Liver (tissue), 8 donors: ENCODE measurements at regions not wholly inside any gene's neighbourhood (a gene's known extent, or its start where the extent isn't known, plus 50 kb on each side); places are given as distances from the start of the nearest gene placed in this dataset.

Experiments
- DNase-seq: peaks from one replicate; pipeline ENCODE4 v3.0.0-alpha.2; 2017; ENCODE audit warnings: low spot score
- H3K27ac ChIP-seq, 2 donors: one replicate each; pipeline ENCODE4 v1.7.0; 2013; ENCODE audit warnings: inconsistent platforms in 2 of 2, low read length in 2 of 2, control low read depth in 1 of 2, low read depth in 1 of 2, mild to moderate bottlenecking in 1 of 2
- H3K27me3 ChIP-seq, 4 donors: one replicate each; pipeline versions ENCODE4 v1.6.1 to v1.7.0; 2013; ENCODE audit warnings: low read length in 3 of 4, inconsistent platforms in 1 of 4, mild to moderate bottlenecking in 1 of 4, moderate library complexity in 1 of 4; ENCODE audit not compliant: control insufficient read depth in 4 of 4, insufficient read depth in 4 of 4
- H3K36me3 ChIP-seq, 4 donors: one replicate each; pipeline versions ENCODE4 v1.6.1 to v1.7.0; 2013; ENCODE audit warnings: low read length in 3 of 4, mild to moderate bottlenecking in 3 of 4, low read depth in 1 of 4, moderate library complexity in 1 of 4; ENCODE audit not compliant: control insufficient read depth in 4 of 4, insufficient read depth in 3 of 4
- H3K4me1 ChIP-seq, 4 donors: one replicate each; pipeline versions ENCODE4 v1.6.1 to v1.7.0; 2013; ENCODE audit warnings: low read length in 3 of 4, mild to moderate bottlenecking in 3 of 4, moderate library complexity in 1 of 4; ENCODE audit not compliant: control insufficient read depth in 4 of 4, insufficient read depth in 4 of 4
- H3K4me3 ChIP-seq, 3 donors: one replicate each; pipeline versions ENCODE4 v1.6.1 to v1.7.0; 2013; ENCODE audit warnings: low read length in 3 of 3, control low read depth in 1 of 3, low read depth in 1 of 3, mild to moderate bottlenecking in 1 of 3
- H3K9ac ChIP-seq, 2 donors: one replicate each; pipeline ENCODE4 v1.7.0; 2013; ENCODE audit warnings: low read length in 2 of 2, mild to moderate bottlenecking in 2 of 2, moderate library complexity in 2 of 2, control low read depth in 1 of 2, low read depth in 1 of 2
- H3K9me3 ChIP-seq, 4 donors: one replicate each; pipeline versions ENCODE4 v1.6.1 to v1.7.0; 2013; ENCODE audit warnings: low read length in 3 of 4; ENCODE audit not compliant: control insufficient read depth in 4 of 4
- ATF3 ChIP-seq: IDR thresholded peaks from 2 replicates; pipeline ENCODE4 v1.6.1; 2016; ENCODE audit warnings: antibody characterized with exemption
- CTCF ChIP-seq: fragments of 150-350 bp; IDR thresholded peaks from 2 replicates; pipeline ENCODE4 v1.5.1; 2017; ENCODE audit warnings: improper control_type of control experiment, low read depth, low read length; ENCODE audit not compliant: missing input control
- FOXA1 ChIP-seq: IDR thresholded peaks from 2 replicates; pipeline ENCODE4 v1.6.1; 2016; ENCODE audit warnings: antibody characterized with exemption
- GABPA ChIP-seq, 2 donors: IDR thresholded peaks in 1 of 2; conservative IDR thresholded peaks in 1 of 2; 2 replicates each; pipeline ENCODE4 v1.6.1; 2016; ENCODE audit warnings: antibody characterized with exemption in 2 of 2, mild to moderate bottlenecking in 1 of 2, moderate library complexity in 1 of 2
- HNF4A ChIP-seq, 2 donors: conservative IDR thresholded peaks; 2 replicates each; pipeline ENCODE4 v1.6.1; 2016; ENCODE audit warnings: antibody characterized with exemption in 2 of 2, mild to moderate bottlenecking in 2 of 2
- HNF4G ChIP-seq: IDR thresholded peaks from 2 replicates; pipeline ENCODE4 v1.6.1; 2016; ENCODE audit warnings: antibody characterized with exemption
- JUND ChIP-seq, 2 donors: IDR thresholded peaks; 2 replicates each; pipeline ENCODE4 v1.6.1; 2016; ENCODE audit warnings: antibody characterized with exemption in 2 of 2
- MAX ChIP-seq: IDR thresholded peaks from 2 replicates; pipeline ENCODE4 v1.6.1; 2016; ENCODE audit warnings: antibody characterized with exemption
- REST ChIP-seq: IDR thresholded peaks from 2 replicates; pipeline ENCODE4 v1.6.1; 2016; ENCODE audit warnings: antibody characterized with exemption, mild to moderate bottlenecking
- RXRA ChIP-seq, 2 donors: IDR thresholded peaks; 2 replicates each; pipeline ENCODE4 v1.6.1; 2017 to 2018; ENCODE audit warnings: antibody characterized with exemption in 2 of 2, mild to moderate bottlenecking in 1 of 2
- SP1 ChIP-seq: IDR thresholded peaks from 2 replicates; pipeline ENCODE4 v1.6.1; 2018; ENCODE audit warnings: antibody characterized with exemption, mild to moderate bottlenecking
- TAF1 ChIP-seq: conservative IDR thresholded peaks from 2 replicates; pipeline ENCODE4 v1.6.1; 2016; ENCODE audit warnings: antibody characterized with exemption, mild to moderate bottlenecking
- ZBTB33 ChIP-seq: IDR thresholded peaks from 2 replicates; pipeline ENCODE4 v1.6.1; 2016; ENCODE audit warnings: antibody characterized with exemption
- WGBS: extraction: QIAGEN DNeasy Blood & Tissue Kit; methylation state at CpG from one replicate; pipeline ENCODE4 v1.1.7; 2013; 5-methylcytosine and 5-hydroxymethylcytosine counted together
- donor health status: healthy.
- donor health status: healthy.
- donor health status: healthy.
- donor health status: healthy.
- donor health status: healthy.

DNA sequence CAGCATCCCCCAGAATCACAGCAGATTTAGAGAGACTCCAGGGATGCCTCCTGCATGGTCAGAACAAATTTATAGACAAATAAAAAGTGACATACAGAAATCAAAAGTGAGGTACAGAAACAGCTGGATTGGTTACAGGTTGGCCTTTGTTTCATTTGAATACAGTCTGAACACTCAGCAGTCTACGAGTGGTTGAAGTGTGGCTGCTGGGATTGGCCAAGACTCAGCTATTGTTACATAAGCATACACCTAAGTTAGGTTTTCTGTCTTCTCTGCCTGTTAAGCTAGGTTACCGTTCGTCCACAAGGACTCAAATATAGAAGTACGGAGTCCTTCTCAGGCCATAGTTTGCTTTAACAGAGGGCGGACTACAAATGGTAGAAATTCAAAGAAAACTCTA lies 262.4 kb upstream of the SLC14A2 start:
- no peak overlapping the region for H3K9ac ChIP-seq
- no peaks in the 10 kb centered on the region for H3K4me1 ChIP-seq
- H3K36me3 ChIP-seq = no peaks in the 10 kb centered on the region
- H3K4me3 ChIP-seq = no peak overlapping the region
- 85% methylated on average over 5 of the region's 5 CpGs for WGBS
- no peak for DNase-seq
- no peak overlapping the region for H3K27ac ChIP-seq
- TF ChIP-seq ATF3 (no peak), FOXA1 (no peak), JUND (IDR thresholded peaks at IDR 0.05) (no peak), SP1 (no peak), ZBTB33 (no peak), HNF4A (conservative IDR thresholded peaks at IDR 0.05) (no peak), MAX (no peak), REST (no peak), RXRA (IDR thresholded peaks at IDR 0.05) (no peak), CTCF (no peak)
- H3K9me3 ChIP-seq = no peaks in the 10 kb centered on the region
- no peaks in the 10 kb centered on the region for H3K27me3 ChIP-seq

DNA sequence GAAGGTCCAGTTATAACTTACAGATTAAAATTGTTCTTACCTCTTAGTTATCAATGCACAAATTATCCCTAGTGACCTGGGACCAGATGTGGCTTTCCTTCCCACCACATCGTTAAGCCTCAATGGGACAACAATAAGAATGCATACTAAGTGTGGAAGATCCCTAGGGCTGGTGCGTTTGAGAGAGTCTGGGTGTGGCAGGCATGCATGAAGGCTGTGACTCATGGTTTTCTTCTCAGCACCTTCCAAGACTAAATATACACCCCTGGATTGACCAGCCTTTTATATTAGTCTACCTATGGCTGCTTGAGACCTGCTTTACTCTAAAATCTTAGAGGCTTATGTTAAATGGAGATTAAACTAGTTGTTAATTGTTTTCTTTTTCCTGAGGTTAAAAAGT lies 261.7 kb upstream of the SLC14A2 start:
- no peak for DNase-seq
- no peaks in the 10 kb centered on the region for H3K27me3 ChIP-seq
- TF ChIP-seq TAF1 (no peak), HNF4G (no peak), CTCF (no peak), ZBTB33 (no peak), GABPA (IDR thresholded peaks at IDR 0.05 in 1 of 2, conservative IDR thresholded peaks at IDR 0.05 in 1 of 2) (no peak), SP1 (no peak), RXRA (IDR thresholded peaks at IDR 0.05) (no peak)
- no peak overlapping the region for H3K27ac ChIP-seq
- H3K4me3 ChIP-seq = no peak overlapping the region
- H3K36me3 ChIP-seq = no peaks in the 10 kb centered on the region
- H3K9me3 ChIP-seq = no peaks in the 10 kb centered on the region
- no peak overlapping the region for H3K9ac ChIP-seq
- WGBS = 64% methylated on average over 2 of the region's 2 CpGs
- H3K4me1 ChIP-seq = no peaks in the 10 kb centered on the region
